ENCODE measurements at regions not wholly inside any gene's neighbourhood (a gene's known extent, or its start where the extent isn't known, plus 50 kb on each side); places are given as distances from the start of the nearest gene placed in this dataset.

- DNase-seq: no peak
These were observed 205.9 kb upstream of the MIR17HG start for GRCh38 chr13:91141543-91142061.

GRCh38 chr13:91142572-91142971 is 204.9 kb upstream of the MIR17HG start:
- no peak for DNase-seq

- no peak for DNase-seq
These were observed 203.4 kb upstream of the MIR17HG start for GRCh38 chr13:91144054-91144453.

- DNase-seq: no peak
These were observed 203.0 kb upstream of the MIR17HG start for GRCh38 chr13:91144486-91144885.

GRCh38 chr13:91145571-91146205 is 201.8 kb upstream of the MIR17HG start:
- DNase-seq: no peak

- DNase-seq: no peak
These were observed 200.9 kb upstream of the MIR17HG start for GRCh38 chr13:91146601-91147000.

- no peak for DNase-seq
These were observed 199.4 kb upstream of the MIR17HG start for GRCh38 chr13:91148098-91148497.

GRCh38 chr13:91151921-91152320 is 195.6 kb upstream of the MIR17HG start:
- no peak for DNase-seq

- no peak for DNase-seq
These were observed 194.1 kb upstream of the MIR17HG start for GRCh38 chr13:91153372-91153771.

- no peak for DNase-seq
These were observed 192.7 kb upstream of the MIR17HG start for GRCh38 chr13:91154558-91155353.

- no peak for DNase-seq
These were observed 191.9 kb upstream of the MIR17HG start for GRCh38 chr13:91155512-91156114.

GRCh38 chr13:91157273-91158016 is 190.0 kb upstream of the MIR17HG start:
- DNase-seq: no peak

- no peak for DNase-seq
These were observed 189.5 kb upstream of the MIR17HG start for GRCh38 chr13:91158017-91158395.

- DNase-seq: no peak
These were observed 185.3 kb upstream of the MIR17HG start for GRCh38 chr13:91162180-91162579.

- no peak for DNase-seq
These were observed 184.9 kb upstream of the MIR17HG start for GRCh38 chr13:91162589-91162988.

GRCh38 chr13:91165758-91166157 is 181.7 kb upstream of the MIR17HG start:
- DNase-seq: no peak

GRCh38 chr13:91166714-91167511 is 180.6 kb upstream of the MIR17HG start:
- DNase-seq: no peak

GRCh38 chr13:91167706-91168385 is 179.6 kb upstream of the MIR17HG start:
- DNase-seq: no peak

GRCh38 chr13:91168386-91168711 is 179.1 kb upstream of the MIR17HG start:
- DNase-seq: no peak

GRCh38 chr13:91169321-91170050 is 178.0 kb upstream of the MIR17HG start:
- DNase-seq: no peak

- DNase-seq: no peak
These were observed 175.3 kb upstream of the MIR17HG start for GRCh38 chr13:91172160-91172559.

Measured in AML-193 (cell line).